GM12878 (cell line): ENCODE measurements at regions not wholly inside any gene's neighbourhood (a gene's known extent, or its start where the extent isn't known, plus 50 kb on each side); places are given as distances from the start of the nearest gene placed in this dataset.

Experiments
- ATAC-seq: fragments of 200-7000 bp; cut with Tn5 transposase; 3 replicates; pipeline ENCODE4 v1.9.1; 2020; ENCODE audit warnings: mild to moderate bottlenecking, moderate library complexity
- BruUV-seq: library from RNA; stranded (reverse); fragments of 400-500 nt; replicated peaks from 2 replicates; lab custom pipeline; 2021; lab: Mats Ljungman, UMichigan
- CTCF ChIA-PET: fragments of 300-600 bp; sonication (Branson Sonifier 250); formaldehyde crosslinking; extraction: SDS; loops from one replicate; lab custom pipeline; 2021; ENCODE audit warnings: inconsistent platforms; lab: Yijun Ruan, JAX
- POLR2A ChIA-PET: fragments of 350-600 bp; formaldehyde crosslinking; extraction: SDS; loops from one replicate; lab custom pipeline; 2021; ENCODE audit warnings: inconsistent platforms; lab: Charles Lee
- RAD21 ChIA-PET: fragments of 300-600 bp; sonication (Branson Sonifier 250); formaldehyde crosslinking; loops from one replicate; lab custom pipeline; 2023; ENCODE audit warnings: antibody characterized with exemption; ENCODE audit not compliant: unreplicated experiment; lab: Charles Lee
- SMC1A ChIA-PET: fragments of 300-600 bp; sonication (Branson Sonifier 250); formaldehyde crosslinking; loops from one replicate; lab custom pipeline; 2023; ENCODE audit not compliant: unreplicated experiment, uncharacterized antibody; lab: Charles Lee
- DNase-seq: peaks from one replicate; pipeline ENCODE4 v3.0.0-alpha.2; 2011; ENCODE audit warnings: low read depth, low spot score
- FAIRE-seq: peaks from 3 replicates; lab custom pipeline; 2011; peaks lifted over from hg19 to GRCh38; lab: Jason Lieb, UNC
- H2AFZ ChIP-seq: 2 replicates; pipeline ENCODE4 v1.6.0; 2011; ENCODE audit warnings: low read depth, low read length, control low read depth; ENCODE audit not compliant: control insufficient read depth
- H3K27ac ChIP-seq: 2 replicates; pipeline ENCODE4 v1.5.1; 2011; ENCODE audit warnings: control low read depth; ENCODE audit not compliant: control insufficient read depth, insufficient read depth
- H3K27me3 ChIP-seq, 2 experiments: replicated peaks in 1 of 2; 2 replicates each; pipeline versions ENCODE4 v1.6.0 to v1.6.1; 2011; ENCODE audit warnings: low read length in 1 of 2; ENCODE audit not compliant: control insufficient read depth in 2 of 2, insufficient read depth in 2 of 2
- H3K36me3 ChIP-seq, 2 experiments: 2 replicates each; pipeline ENCODE4 v1.5.1; 2011; ENCODE audit warnings: low read length in 1 of 2; ENCODE audit not compliant: control insufficient read depth in 2 of 2, insufficient read depth in 2 of 2
- H3K4me1 ChIP-seq: 2 replicates; pipeline ENCODE4 v1.6.1; 2011; ENCODE audit warnings: mild to moderate bottlenecking, low read length, moderate library complexity, mixed read lengths; ENCODE audit not compliant: control insufficient read depth, insufficient read depth
- H3K4me2 ChIP-seq: 2 replicates; pipeline ENCODE4 v1.6.0; 2011; ENCODE audit warnings: control low read depth; ENCODE audit not compliant: control insufficient read depth, insufficient read depth
- H3K4me3 ChIP-seq: fragments of 200-600 bp; sonication (generic); 2 replicates; pipeline ENCODE4 v1.5.1; 2016
- H3K79me2 ChIP-seq: 2 replicates; pipeline ENCODE4 v1.6.0; 2011; ENCODE audit warnings: low read length; ENCODE audit not compliant: control insufficient read depth, insufficient read depth
- H3K9ac ChIP-seq: 2 replicates; pipeline ENCODE4 v1.8.0; 2011; ENCODE audit warnings: low read length, control low read depth, mixed read lengths; ENCODE audit not compliant: control insufficient read depth, insufficient read depth
- H3K9me3 ChIP-seq: replicated peaks from 3 replicates; pipeline ENCODE4 v1.5.1; 2011; ENCODE audit warnings: mild to moderate bottlenecking, low read length; ENCODE audit not compliant: control insufficient read depth, insufficient read depth
- H4K20me1 ChIP-seq: 2 replicates; pipeline ENCODE4 v1.6.0; 2011; ENCODE audit not compliant: control insufficient read depth, insufficient read depth
- CHD1 ChIP-seq: IDR thresholded peaks from 2 replicates; pipeline ENCODE4 v1.6.1; 2012; ENCODE audit warnings: low read depth, low read length, improper control_type of control experiment
- CHD2 ChIP-seq: IDR thresholded peaks from 2 replicates; pipeline ENCODE4 v1.6.1; 2011; ENCODE audit warnings: low read depth, low read length, improper control_type of control experiment, borderline replicate concordance
- FOS ChIP-seq: IDR thresholded peaks from 3 replicates; pipeline ENCODE4 v1.6.1; 2011; ENCODE audit warnings: borderline replicate concordance; ENCODE audit not compliant: insufficient read length; ENCODE audit errors: extremely low read depth
- HDAC2 ChIP-seq: fragments of 200-600 bp; sonication (generic); IDR thresholded peaks from 2 replicates; pipeline ENCODE4 v1.6.1; 2017
- IKZF2 ChIP-seq, 2 experiments: fragments of 450-650 bp; IDR thresholded peaks; 2 replicates each; pipeline ENCODE4 v1.6.1; 2017; ENCODE audit warnings: mild to moderate bottlenecking in 2 of 2, moderate library complexity in 2 of 2
- KAT2A ChIP-seq: conservative IDR thresholded peaks from 2 replicates; pipeline ENCODE4 v1.6.1; 2011; ENCODE audit warnings: low read depth, low read length; ENCODE audit not compliant: control insufficient read depth
- KDM1A ChIP-seq: fragments of 200-600 bp; sonication (generic); IDR thresholded peaks from 2 replicates; pipeline ENCODE4 v1.6.1; 2016; ENCODE audit warnings: borderline replicate concordance
- NBN ChIP-seq: fragments of 450-650 bp; IDR thresholded peaks from 2 replicates; pipeline ENCODE4 v1.6.1; 2016
- NFXL1 ChIP-seq: fragments of 450-650 bp; IDR thresholded peaks from 2 replicates; pipeline ENCODE4 v1.6.1; 2017; ENCODE audit warnings: antibody characterized with exemption, mild to moderate bottlenecking, borderline replicate concordance
- POLR2A ChIP-seq: IDR thresholded peaks from 2 replicates; pipeline ENCODE4 v1.6.1; 2011; ENCODE audit warnings: low read depth, mild to moderate bottlenecking, low read length
- SIX5 ChIP-seq: IDR thresholded peaks from 2 replicates; pipeline ENCODE4 v1.6.1; 2011; ENCODE audit warnings: mild to moderate bottlenecking, low read depth, low read length, moderate library complexity; ENCODE audit not compliant: severe bottlenecking
- SMAD5 ChIP-seq: IDR thresholded peaks from 2 replicates; pipeline ENCODE4 v1.6.1; 2016; ENCODE audit warnings: antibody characterized with exemption, low read depth
- SREBF1 ChIP-seq: IDR thresholded peaks from 2 replicates; pipeline ENCODE4 v1.6.1; 2012; ENCODE audit warnings: mild to moderate bottlenecking, low read length
- ZBED1 ChIP-seq: IDR thresholded peaks from 2 replicates; pipeline ENCODE4 v1.6.1; 2016; ENCODE audit warnings: borderline replicate concordance
- WGBS: methylation state at CpG from one replicate; pipeline ENCODE4 v1.1.6; 2016; ENCODE audit warnings: low lambda C conversion rate; ENCODE audit not compliant: insufficient replicate concordance, insufficient coverage; ENCODE audit errors: missing lambda C conversion rate; 5-methylcytosine and 5-hydroxymethylcytosine counted together
- in situ Hi-C: fragments of 300-500 bp; cut with MboI; formaldehyde crosslinking; loops from 9 replicates; pipeline ENCODE4 v1.14.3; 2018; ENCODE audit warnings: mixed read lengths
- intact Hi-C: fragments of 100-400 bp; cut with micrococcal nuclease; formaldehyde crosslinking; loops from one replicate; pipeline ENCODE4 v1.14.2; 2022; ENCODE audit not compliant: unreplicated experiment
- TF ChIP-seq, protein P1 (sequence below): IDR thresholded peaks from 2 replicates; pipeline ENCODE4 v1.6.1; 2012; ENCODE audit warnings: improper control_type of control experiment, low read depth, low read length; ENCODE audit not compliant: insufficient replicate concordance
- TF ChIP-seq, protein P2 (sequence below): fragments of 450-650 bp; IDR thresholded peaks from 2 replicates; pipeline ENCODE4 v1.6.1; 2016; ENCODE audit warnings: mild to moderate bottlenecking
- TF ChIP-seq, protein P3 (sequence below): fragments of 450-650 bp; IDR thresholded peaks from 2 replicates; pipeline ENCODE4 v1.6.1; 2017; ENCODE audit warnings: mild to moderate bottlenecking, low read depth, inconsistent platforms; ENCODE audit not compliant: poor library complexity, severe bottlenecking

DNA sequence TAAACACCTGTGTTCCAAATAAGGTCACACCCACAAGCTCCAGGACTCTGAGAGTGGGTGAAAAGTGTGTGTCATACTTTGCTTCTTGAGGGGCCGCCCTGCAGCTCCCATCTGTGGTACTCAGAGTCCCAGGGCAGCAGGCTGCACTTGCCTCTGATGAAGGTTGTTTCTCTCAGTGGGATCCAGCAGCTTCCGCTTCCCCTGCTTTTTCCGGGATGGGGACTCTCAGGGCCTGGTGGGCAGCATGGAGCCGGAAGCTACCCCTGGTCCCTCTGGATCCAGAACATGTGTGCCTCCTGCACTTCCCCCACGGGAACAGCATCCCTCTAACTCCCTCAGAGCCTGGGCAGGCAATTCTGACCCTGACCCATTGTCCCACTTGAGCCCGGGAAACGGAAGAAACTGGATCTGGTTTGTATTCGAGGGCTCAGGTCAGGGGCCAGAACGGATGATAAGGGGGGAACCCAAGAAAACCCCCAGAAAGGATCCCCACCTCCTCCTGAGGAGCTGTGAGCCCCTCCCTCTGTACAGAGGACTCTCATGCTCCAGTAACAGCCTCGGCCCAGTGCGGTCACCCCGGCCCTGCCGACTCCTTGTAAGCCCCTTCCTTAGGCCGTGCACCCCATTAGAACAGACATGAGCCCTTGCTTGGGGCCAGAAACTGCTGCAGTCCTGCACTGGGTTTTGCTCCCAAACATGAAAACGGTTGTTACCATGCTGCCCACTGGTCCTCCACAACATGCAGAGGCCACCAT lies 189.5 kb upstream of the C1orf174 start:
- Histone ChIP-seq H3K4me1 (no peaks in the 10 kb centered on the region), H3K4me3 (no peak overlapping the region), H3K9me3 (peaks cover 1% of the 10 kb centered on the region; the same call in 2 of the 3 replicates), H3K27ac (no peak overlapping the region), H2AFZ (no peak overlapping the region), H4K20me1 (no peaks in the 10 kb centered on the region), H3K9ac (no peak overlapping the region), H3K4me2 (no peak overlapping the region), H3K36me3 (no peaks in the 10 kb centered on the region), H3K27me3 (no peaks in the 10 kb centered on the region), H3K79me2 (no peaks in the 10 kb centered on the region)
- ChIA-PET POLR2A (no interaction called here), CTCF (no interaction called here), RAD21 (no interaction called here), SMC1A (no interaction called here)
- DNase-seq, result no peak
- no TSS peak for BruUV-seq
- intact Hi-C loops (no loop called here), in situ Hi-C loops (no loop called here)
- ATAC-seq, result no peak
- 38% methylated on average over 15 of the region's 15 CpGs for WGBS
- no peak for FAIRE-seq
- TF ChIP-seq ZBED1 (no peak), NBN (no peak), NFXL1 (no peak), IKZF2 (IDR thresholded peaks at IDR 0.05) (no peak), HDAC2 (no peak), KAT2A (no peak), SREBF1 (no peak), POLR2A (no peak), CHD1 (no peak), CHD2 (no peak), FOS (no peak), SIX5 (no peak), KDM1A (no peak), SMAD5 (no peak)
- TF ChIP-seq, protein P1, sequence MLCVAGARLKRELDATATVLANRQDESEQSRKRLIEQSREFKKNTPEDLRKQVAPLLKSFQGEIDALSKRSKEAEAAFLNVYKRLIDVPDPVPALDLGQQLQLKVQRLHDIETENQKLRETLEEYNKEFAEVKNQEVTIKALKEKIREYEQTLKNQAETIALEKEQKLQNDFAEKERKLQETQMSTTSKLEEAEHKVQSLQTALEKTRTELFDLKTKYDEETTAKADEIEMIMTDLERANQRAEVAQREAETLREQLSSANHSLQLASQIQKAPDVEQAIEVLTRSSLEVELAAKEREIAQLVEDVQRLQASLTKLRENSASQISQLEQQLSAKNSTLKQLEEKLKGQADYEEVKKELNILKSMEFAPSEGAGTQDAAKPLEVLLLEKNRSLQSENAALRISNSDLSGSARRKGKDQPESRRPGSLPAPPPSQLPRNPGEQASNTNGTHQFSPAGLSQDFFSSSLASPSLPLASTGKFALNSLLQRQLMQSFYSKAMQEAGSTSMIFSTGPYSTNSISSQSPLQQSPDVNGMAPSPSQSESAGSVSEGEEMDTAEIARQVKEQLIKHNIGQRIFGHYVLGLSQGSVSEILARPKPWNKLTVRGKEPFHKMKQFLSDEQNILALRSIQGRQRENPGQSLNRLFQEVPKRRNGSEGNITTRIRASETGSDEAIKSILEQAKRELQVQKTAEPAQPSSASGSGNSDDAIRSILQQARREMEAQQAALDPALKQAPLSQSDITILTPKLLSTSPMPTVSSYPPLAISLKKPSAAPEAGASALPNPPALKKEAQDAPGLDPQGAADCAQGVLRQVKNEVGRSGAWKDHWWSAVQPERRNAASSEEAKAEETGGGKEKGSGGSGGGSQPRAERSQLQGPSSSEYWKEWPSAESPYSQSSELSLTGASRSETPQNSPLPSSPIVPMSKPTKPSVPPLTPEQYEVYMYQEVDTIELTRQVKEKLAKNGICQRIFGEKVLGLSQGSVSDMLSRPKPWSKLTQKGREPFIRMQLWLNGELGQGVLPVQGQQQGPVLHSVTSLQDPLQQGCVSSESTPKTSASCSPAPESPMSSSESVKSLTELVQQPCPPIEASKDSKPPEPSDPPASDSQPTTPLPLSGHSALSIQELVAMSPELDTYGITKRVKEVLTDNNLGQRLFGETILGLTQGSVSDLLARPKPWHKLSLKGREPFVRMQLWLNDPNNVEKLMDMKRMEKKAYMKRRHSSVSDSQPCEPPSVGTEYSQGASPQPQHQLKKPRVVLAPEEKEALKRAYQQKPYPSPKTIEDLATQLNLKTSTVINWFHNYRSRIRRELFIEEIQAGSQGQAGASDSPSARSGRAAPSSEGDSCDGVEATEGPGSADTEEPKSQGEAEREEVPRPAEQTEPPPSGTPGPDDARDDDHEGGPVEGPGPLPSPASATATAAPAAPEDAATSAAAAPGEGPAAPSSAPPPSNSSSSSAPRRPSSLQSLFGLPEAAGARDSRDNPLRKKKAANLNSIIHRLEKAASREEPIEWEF, result no peak
- TF ChIP-seq, protein P2, sequence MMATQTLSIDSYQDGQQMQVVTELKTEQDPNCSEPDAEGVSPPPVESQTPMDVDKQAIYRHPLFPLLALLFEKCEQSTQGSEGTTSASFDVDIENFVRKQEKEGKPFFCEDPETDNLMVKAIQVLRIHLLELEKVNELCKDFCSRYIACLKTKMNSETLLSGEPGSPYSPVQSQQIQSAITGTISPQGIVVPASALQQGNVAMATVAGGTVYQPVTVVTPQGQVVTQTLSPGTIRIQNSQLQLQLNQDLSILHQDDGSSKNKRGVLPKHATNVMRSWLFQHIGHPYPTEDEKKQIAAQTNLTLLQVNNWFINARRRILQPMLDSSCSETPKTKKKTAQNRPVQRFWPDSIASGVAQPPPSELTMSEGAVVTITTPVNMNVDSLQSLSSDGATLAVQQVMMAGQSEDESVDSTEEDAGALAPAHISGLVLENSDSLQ, result no peak
- TF ChIP-seq, protein P3, sequence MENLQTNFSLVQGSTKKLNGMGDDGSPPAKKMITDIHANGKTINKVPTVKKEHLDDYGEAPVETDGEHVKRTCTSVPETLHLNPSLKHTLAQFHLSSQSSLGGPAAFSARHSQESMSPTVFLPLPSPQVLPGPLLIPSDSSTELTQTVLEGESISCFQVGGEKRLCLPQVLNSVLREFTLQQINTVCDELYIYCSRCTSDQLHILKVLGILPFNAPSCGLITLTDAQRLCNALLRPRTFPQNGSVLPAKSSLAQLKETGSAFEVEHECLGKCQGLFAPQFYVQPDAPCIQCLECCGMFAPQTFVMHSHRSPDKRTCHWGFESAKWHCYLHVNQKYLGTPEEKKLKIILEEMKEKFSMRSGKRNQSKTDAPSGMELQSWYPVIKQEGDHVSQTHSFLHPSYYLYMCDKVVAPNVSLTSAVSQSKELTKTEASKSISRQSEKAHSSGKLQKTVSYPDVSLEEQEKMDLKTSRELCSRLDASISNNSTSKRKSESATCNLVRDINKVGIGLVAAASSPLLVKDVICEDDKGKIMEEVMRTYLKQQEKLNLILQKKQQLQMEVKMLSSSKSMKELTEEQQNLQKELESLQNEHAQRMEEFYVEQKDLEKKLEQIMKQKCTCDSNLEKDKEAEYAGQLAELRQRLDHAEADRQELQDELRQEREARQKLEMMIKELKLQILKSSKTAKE, result no peak
